ENCODE measurements at regions not wholly inside any gene's neighbourhood (a gene's known extent, or its start where the extent isn't known, plus 50 kb on each side); places are given as distances from the start of the nearest gene placed in this dataset.

- TF ChIP-seq CTCF (IDR thresholded peaks at IDR 0.05) = no peak
- H3K27ac ChIP-seq = no peak overlapping the region
Measured at GRCh38 chr14:50041980-50042379, 74.4 kb downstream of the VCPKMT start.

- TF ChIP-seq ZFX (IDR thresholded peaks at IDR 0.05; ENCODE audit: borderline replicate concordance) = no peak
- TF ChIP-seq CTCF (IDR thresholded peaks at IDR 0.05) = no peak
- H3K27ac ChIP-seq = no peak overlapping the region
Measured at GRCh38 chr14:50044042-50044651, 72.2 kb downstream of the VCPKMT start.

DNA sequence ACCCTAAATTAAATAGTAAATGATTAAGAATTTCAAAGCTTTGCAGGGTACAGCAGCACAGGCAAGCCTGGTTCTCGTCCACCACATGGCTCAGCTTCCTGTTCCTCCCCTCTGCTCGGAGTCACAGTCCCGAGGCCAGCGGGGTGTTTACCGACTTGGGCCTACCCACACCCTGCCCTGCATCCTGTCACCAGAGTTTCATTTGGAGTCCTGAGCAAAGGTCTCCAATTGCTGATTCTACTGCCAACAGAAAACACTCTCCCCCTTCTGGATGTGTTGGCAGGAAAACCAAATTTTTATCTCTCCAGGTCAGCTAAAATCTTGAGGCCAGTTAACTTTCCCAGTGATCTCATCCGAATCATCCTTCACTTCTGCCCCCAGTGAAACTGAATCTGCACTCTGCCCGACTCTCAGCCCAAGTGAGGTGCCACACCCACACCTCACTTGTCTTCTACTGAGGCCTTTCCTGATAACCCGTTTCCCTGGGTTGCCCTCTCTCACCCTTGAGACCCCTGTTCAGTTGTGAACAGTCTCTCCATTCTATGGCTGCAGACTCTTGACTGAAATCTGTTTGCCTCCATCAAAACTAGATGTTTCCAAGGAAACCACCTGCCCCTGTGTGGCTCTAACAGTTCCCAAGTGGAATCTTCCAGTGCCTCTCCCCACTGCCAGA lies 71.2 kb downstream of the VCPKMT start:
- TF ChIP-seq CTCF (IDR thresholded peaks at IDR 0.05) (no peak), ZFX (IDR thresholded peaks at IDR 0.05; ENCODE audit: borderline replicate concordance) (no peak)
- H3K27ac ChIP-seq = no peak overlapping the region

- no peak overlapping the region for H3K27ac ChIP-seq
- TF ChIP-seq ZFX (IDR thresholded peaks at IDR 0.05; ENCODE audit: borderline replicate concordance) = no peak
- TF ChIP-seq CTCF (IDR thresholded peaks at IDR 0.05) = no peak
Measured at GRCh38 chr14:50045837-50046236, 70.5 kb downstream of the VCPKMT start.

GRCh38 chr14:50047274-50047676 lies 69.1 kb downstream of the VCPKMT start:
- no peak overlapping the region for H3K27ac ChIP-seq
- TF ChIP-seq ZFX (IDR thresholded peaks at IDR 0.05; ENCODE audit: borderline replicate concordance) (no peak), CTCF (IDR thresholded peaks at IDR 0.05) (no peak)

DNA sequence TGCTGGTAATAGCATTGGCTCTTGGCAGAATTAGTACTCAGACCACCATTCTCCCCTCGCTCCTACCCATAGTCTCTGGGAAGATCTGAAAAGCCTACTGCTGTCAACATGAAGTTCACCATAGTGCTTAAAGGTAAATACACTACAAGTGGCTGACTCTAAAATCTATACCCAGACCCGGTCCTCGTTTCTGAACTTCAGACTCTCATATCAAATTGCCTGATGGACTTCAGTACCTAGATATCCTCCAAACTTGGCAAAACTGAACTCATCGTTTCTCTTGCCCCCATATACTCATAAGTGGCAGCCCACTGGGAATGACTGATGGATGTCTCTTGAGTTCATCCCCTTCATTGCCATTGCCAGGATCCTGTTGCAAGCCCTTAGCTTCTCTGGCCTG lies 67.3 kb downstream of the VCPKMT start:
- TF ChIP-seq CTCF (IDR thresholded peaks at IDR 0.05) (no peak), ZFX (IDR thresholded peaks at IDR 0.05; ENCODE audit: borderline replicate concordance) (no peak)
- no peak overlapping the region for H3K27ac ChIP-seq

- no peak for TF ChIP-seq CTCF (IDR thresholded peaks at IDR 0.05)
- no peak for TF ChIP-seq ZFX (IDR thresholded peaks at IDR 0.05; ENCODE audit: borderline replicate concordance)
- H3K27ac ChIP-seq = no peak overlapping the region
Measured at GRCh38 chr14:50049703-50050570, 66.4 kb downstream of the VCPKMT start.

Measured in 22Rv1 (cell line).